ENCODE measurements at regions not wholly inside any gene's neighbourhood (a gene's known extent, or its start where the extent isn't known, plus 50 kb on each side); places are given as distances from the start of the nearest gene placed in this dataset.

DNA sequence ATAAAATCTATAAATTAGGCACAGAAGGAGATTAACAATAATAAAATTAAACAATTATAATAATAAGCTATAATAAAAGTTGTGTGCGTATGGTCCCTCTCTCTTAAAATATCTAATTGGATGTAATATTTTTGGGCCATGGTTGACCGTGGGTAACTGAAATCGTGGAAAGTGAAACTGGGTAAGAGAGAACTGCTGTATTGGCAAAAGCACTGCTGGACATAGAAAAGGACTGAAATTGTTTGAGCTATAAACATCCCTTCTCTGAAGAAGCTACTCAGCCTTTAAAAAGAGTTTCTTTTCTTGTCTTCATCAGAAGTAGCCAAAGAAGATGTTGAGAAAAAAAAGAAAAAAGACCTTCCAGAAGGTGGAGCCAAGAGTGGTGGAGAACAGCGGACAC lies 379.4 kb downstream of the ZNF521 start:
- no peak for DNase-seq (ENCODE audit: low read depth in 4 of 4, low spot score in 3 of 4)

DNA sequence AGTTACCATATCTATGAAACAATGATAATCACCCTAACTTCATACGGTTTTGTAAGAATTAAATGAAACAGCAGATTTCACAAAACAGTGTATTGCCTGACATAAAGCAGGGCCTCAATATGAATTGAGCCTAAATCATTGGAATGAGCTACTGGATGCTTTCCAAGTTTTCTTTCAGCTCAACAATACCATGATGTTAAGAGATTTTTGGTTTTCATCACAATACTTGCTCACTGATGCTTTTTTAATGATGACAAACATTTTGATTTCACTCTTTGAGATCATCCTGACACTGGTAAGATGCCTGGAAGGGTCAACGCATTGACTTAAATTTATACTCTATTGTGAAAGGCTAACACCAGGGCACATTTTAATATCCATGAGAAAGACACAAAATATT lies 377.5 kb downstream of the ZNF521 start:
- DNase-seq (ENCODE audit: low read depth in 4 of 4, low spot score in 3 of 4): no peak

DNA sequence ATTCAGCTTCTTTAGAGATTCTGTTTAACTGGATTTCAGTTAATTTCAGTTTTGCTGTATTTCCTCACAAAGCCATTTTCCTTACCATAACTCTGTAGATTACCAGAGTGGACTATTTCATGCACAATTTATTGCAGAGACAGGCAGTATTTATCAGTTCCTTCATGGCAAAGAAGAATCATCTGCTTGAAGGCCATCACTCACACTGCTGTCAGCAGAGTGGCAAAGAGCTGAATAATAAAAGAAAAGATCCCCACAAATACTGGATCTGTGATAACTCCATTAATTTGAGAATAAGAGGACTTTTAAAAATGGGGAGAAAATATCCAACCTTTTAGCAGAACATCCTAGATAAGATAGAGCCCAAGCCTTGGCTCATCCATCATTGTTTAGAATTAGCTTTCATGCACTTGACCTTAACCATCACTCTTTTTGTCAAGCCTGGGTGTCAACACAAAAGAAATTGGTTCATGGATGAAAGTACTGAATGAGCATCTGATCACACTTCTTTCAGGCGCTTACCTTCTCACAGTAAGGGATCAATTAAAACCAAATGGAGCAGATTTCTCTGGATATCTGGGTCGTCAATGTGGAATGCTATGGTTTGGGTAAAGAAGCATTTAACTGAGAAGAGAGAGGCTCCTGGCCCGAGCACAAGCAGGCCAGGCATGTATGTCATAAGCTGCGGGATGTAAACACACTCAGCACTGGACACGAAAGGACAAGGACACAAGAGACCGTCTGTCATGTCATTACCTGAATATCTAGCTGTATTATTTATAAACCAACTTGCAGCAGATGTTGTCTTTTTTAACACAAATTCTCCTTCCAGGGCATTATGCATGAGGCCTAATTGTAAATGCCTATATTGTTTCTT lies 376.2 kb downstream of the ZNF521 start:
- DNase-seq (ENCODE audit: low read depth in 4 of 4, low spot score in 3 of 4): no peak

DNA sequence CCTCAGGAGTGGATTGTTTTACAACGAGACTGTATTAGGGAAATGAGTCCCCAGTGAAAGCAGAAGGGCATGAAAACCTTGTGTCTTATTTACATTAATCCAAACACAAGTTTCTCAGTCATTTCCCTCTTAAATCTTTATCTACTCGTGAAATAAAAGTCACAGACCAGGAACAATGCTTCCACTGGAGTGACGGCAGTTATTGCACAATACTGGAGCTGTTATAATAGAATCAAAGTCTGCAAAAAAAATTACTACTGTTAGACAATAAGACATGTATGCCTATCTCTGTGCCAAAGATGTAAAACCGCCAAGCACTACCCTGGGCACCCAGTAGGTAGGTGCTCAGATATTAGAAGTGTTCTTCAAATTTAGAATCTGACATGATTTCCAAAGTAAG lies 375.5 kb downstream of the ZNF521 start:
- no peak for DNase-seq (ENCODE audit: low read depth in 4 of 4, low spot score in 3 of 4)

DNA sequence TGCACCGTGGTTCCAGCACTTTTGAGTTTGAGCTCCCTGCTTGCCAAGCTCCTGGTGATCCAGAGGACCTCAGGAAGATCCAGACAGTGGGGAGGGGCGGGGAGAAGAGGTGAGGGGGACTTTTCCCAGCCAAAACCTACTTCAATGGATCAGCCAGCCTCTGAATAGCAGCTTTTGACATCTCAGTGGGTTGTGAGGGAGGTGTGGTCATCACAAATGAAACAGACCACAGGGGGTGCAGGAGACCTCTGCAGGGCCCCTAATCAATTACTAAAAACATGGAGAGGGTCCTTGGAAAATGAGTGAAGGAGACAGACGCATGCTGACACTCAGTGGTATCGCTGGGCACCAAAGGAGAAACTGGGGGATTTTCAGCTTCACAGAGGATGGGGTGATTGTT lies 372.7 kb downstream of the ZNF521 start:
- DNase-seq (ENCODE audit: low read depth in 4 of 4, low spot score in 3 of 4): no peak

DNA sequence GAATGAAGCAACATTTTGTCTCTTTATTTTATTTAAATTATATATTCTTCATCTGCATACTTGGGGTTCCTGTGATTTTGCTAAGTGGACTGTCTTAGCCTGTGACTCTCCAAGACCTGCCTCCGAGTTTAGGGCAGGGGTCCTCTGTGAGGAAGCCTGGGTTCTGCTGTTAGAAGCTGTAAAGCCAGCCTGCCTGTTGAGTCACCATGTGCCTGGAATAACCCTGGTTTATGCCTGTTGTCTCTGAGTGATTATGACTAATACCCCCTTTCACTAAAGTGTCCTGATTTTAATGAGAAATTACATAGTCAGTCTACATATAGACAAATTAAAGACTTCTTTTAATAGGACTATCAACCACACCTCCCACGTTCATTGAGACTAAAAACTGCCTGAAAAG lies 369.1 kb downstream of the ZNF521 start:
- no peak for DNase-seq (ENCODE audit: low read depth in 4 of 4, low spot score in 3 of 4)

DNA sequence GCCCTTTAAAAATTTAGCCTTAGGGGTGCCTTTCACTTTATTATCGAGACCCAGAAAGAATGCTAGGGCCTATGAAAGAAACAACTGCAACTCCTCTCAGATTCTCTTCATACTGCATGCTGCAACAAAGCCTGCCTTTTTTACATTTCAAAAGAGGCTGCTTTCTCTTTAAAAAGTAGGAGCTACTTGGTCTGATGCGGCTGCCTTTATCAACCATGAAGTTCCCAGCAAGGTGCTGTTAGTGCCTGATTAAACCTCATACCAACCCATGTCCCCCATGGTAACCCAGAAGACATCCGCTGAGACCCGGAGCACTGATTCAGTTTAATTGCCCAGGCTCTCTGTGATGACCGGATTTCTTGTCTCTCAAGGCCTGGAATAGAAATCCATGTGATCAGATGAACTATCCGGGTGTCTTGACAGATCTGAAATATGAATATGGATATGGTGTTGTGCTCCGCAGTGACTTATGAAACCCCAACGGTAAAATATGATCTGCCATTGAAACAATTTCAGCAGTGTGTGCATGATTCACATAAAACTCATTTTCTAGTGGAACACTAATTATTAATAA lies 368.3 kb downstream of the ZNF521 start:
- no peak for DNase-seq (ENCODE audit: low read depth in 4 of 4, low spot score in 3 of 4)

DNA sequence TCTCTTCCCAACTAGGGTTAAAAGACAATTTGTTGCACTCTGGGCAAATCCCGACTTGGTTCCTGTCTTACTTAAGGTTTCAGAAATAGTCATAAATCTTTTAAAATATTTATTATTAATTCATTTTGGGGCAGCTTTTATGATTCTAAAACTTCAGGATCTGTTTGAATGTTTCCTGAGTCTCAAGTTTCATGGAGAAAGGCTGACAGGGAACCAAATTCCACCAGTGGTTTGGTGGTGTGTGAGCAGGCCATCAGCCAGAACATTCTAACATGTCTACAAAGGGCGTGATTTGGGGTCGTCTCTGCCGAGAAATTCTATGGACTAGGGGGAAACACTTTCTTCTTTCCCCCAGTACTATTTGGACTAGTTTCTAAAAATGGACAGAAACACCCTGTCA lies 366.4 kb downstream of the ZNF521 start:
- no peak for DNase-seq (ENCODE audit: low read depth in 4 of 4, low spot score in 3 of 4)

DNA sequence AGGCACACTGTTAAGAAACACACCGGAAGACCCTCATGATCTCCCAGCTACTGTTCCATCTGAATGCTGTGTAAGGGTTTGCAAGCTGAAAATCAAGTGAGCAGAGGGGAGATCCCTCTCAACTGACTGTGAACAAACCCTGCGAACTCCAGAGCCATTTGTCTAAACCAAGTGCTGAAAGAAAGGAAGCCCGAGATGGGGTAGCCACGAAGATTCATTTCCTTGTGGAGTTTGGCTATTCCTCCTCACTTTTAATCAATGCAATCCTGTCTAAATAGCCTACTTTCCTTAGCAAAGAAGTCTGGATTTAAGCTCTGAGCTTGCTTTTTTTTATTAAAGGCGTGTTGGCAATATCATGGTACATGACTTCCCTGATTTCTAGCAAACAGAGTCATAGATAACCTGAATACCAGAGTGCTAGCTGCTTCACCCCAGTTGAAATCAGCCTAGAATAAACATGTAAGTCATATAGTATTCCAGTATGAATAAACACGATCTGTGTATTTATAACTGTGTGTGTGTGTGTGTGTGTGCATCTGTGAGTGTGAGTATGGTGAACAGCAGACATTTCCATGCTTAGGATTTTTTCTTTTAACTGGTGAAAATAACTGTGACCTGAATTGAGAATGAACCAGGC lies 365.2 kb downstream of the ZNF521 start:
- DNase-seq (ENCODE audit: low read depth in 4 of 4, low spot score in 3 of 4): no peak

DNA sequence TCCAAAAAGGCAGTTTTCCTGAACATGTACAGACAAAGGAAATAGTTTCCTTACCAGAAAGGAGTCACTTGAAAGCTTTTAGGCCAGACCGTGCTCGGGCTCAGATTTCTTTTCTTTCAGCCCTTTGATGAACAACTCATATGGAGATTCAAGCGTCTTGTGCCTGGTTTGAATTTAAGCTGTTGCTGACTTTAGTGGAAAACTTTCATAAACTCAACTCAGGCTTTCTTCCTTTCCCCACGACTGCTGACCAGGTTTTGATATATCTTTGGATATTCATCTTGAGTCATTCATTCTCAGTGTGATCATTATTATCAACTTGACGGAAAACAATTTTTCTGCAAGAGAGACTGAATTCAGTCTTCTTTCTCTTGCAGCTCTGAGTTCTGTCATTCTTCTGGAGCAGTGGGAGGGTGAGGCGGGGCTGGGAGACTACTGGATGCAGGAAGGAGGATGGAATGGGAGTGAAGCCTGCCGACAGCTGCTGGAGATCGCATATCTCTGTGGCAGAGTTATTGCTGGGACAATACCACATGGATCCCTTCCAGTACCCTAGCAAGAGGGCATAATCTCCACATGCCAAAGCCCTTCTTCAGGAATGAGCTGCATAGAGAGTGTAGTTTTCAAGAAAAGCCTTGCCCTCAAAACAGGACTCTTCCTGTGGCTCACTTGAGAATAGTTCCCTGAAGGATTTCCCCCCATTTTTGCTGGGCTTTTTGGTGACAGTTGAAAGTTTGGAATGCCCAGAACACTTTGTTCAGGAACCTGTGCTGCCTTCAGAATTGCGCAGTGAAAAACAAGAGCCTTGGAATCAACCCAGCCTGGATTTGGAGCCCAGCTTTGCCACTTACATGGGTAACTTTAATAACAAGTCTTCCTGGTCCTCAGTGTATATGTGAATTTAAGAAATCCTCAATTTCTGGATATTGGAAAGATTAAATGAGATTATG lies 364.4 kb downstream of the ZNF521 start:
- peak in 3 of 4 donors; percentile 31 to 49 (median 35) for DNase-seq (ENCODE audit: low read depth in 4 of 4, low spot score in 3 of 4)

DNA sequence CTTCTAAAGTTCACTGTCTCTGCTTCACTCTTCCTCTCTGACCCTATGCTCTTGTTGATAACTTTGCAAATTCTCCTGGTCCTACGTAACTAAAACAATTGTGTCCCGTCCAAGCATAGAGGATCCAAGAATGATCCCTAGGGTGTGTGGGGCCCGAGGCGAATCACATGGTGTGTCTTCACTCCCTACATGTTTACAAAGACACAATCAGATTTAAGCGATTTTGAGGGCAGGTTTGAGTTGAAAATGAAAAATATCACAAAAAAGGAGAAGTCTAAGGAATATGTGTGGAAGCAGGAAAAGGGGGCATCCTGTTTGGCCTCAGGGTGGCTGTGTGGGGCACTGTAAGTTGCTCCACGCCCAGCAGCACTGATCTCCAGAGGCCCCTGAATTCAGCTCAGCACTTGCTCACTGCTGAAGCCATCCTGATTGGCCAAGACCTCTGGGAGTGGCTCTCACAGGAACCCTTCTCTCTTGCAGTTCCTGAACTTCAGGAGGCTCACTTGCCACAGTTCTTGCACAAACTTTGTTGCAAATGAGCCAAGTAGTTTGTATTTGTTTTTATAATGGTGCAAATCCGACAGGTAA lies 363.6 kb downstream of the ZNF521 start:
- DNase-seq (ENCODE audit: low read depth in 4 of 4, low spot score in 3 of 4): no peak

DNA sequence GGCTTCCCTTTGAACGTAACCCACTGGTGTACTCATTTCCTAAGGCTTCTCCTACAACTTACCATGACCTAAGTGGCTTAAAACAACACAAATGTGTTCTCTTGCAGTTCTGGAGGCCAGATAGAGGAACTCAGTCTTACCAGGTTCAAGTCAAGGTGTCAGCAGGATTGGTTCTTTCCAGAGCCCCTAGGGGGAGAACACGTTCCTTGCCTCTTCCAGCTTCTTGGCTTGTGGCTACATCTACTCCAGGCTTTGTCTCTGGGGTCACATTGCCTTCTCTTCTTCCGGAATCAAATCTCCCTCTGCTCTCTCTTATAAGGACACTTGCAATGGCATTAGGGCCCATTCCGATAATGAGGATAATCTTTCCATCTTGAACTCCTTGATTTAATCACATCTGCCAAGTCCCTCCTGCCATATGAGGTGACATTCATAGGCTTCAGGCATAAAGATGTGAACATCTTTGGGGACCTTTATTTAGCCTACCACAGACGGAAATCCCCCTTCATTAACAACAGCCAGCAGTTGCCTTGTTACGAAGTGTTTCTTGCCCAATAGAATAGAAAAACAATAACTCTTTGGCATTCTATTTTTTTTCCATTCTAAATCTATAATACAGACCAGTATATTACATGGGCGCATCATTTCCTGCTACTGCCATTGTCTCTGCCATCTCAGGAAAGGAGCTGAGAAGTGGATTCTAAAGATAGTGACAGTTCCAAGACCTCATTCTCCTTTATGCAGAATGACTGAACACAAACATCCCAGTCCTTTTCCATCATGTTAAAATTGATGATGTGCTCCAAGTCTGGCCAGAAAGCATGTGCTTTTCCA lies 362.0 kb downstream of the ZNF521 start:
- no peak for DNase-seq (ENCODE audit: low read depth in 4 of 4, low spot score in 3 of 4)

DNA sequence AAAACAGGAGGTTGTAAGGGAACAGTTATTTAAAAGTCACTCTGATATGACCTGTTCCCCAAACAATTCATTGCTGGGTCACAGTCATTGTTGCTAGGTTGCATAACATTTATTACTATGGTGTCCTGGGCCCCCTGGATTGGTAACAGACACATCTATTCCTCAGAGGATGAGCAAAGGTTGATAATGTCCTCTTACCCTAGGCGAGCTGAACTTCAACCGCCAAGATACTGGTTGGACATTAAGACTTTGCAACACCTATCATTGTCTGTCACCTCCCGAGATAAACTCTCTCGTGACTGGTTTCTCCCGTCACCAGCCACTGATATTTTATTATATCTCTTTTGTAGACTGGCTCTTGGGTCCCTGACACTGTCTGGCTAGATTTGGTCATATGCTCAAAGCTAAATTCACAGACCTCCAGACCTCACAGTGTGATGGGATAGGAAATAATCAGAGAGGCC lies 361.3 kb downstream of the ZNF521 start:
- DNase-seq (ENCODE audit: low read depth in 4 of 4, low spot score in 3 of 4): no peak

DNA sequence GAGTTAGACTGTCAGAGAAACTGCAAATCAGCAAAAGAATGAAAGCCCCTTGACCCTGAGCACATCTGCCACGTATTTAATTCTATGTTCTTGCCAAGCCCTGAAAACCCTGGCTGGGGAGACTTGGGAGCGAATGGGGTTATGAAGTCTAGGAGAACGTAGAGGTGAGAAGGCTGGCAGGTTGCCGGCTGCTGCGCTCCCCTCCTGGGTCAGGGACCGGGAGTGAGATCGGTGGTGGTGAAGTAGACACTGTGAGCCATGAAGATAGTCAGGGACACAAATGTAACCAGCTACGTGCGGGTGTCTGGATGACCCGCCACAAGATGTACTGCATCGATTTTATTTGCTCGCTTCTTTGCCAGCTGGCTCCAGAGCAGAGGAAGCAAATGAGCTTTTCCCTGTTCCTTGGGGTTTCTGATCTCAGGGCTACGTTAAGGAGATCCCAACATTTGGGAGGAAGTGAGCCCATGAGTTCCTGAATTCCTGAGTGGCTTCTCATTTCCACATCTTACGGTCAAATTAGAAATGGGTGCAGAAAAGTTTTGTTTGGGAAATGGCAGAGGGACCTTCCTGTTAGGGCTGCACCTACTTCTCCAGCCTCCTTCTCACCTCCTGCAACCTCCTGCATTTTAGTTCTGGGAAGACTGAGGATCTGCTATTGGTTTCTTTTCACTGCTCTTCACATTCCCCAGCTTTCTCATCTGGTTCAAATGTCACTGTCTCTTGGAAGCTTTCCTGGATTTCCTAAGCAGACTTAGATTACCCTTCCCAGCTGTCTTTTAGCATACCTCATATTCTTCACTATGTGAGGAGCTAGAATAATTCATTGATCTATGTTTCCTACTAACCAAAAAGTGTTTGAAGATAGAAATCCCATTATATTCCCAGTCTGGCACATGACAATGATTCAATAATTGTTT lies 360.6 kb downstream of the ZNF521 start:
- no peak for DNase-seq (ENCODE audit: low read depth in 4 of 4, low spot score in 3 of 4)

DNA sequence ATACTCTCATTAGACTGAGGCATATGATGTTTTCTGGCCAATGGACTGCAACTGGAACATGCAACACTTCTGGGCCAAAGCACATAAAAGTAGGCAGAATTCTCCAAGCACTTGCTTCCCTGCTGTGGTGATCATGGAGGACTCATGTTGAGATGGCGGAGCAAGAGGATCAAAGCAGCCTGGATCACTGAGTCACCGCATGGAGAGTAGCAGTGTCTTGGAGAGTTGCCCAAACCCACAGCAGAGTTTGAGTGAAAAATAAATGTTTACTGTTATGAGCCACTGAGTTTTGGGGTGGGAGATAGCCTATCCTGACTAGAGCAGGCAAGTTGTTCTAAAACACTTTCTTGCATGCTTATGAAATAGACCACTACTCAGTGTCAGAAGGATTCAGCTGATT lies 359.5 kb downstream of the ZNF521 start:
- no peak for DNase-seq (ENCODE audit: low read depth in 4 of 4, low spot score in 3 of 4)

DNA sequence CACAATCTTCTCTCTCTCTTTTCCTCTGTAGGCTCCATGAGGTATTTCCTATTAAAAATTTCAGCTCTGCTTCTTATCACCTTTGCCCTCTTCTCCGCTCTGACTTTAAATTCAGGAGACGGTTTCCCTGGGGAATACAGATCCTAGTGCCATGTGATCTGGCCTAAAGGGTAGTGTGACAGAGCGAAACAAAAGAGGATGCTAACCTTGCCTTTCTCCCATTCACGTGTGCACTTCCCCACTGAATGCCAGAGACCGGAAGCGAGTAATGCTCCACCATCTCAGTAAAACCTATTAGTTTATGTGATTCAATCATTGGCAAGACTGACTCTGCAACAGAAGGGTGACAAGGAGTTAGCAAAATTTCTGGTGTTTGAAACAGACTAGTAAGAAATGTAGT lies 358.3 kb downstream of the ZNF521 start:
- no peak for DNase-seq (ENCODE audit: low read depth in 4 of 4, low spot score in 3 of 4)

DNA sequence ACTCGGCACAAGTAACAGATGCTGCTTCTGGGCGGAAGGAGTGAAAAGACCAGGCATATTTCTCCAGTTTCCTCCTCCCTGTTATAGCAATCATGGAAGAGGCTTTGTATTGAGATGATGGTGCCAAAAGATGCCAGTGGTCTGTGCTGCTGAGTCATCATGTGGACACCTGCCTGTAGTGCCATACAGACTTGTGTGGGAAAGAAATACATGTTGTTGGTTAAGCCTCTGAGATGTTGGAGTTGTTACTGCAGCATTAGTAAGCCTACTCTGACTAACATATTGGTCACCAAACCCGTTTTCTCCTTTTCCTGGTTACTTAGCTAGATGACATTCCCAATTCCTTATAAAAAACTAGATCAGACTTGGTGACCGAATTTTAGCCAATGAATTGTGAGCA lies 356.9 kb downstream of the ZNF521 start:
- no peak for DNase-seq (ENCODE audit: low read depth in 4 of 4, low spot score in 3 of 4)

DNA sequence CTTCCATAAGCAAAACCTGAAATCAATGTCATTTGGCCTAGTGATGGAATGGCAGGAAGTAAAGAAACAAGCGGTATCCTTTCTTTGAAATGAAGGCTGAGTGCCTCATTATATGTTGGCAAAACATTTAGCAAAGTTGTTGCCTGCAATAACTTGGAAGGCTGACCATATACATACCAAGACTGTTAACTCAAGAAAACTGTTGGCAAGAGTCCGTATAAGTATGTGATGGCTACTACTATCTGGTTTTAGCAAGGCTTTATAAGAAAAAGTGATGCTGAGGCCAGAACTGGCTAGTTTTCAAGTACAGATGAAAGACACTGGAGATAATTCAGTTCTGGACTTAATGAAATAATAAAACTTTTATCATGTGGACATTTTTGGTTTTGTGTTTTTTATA lies 356.2 kb downstream of the ZNF521 start:
- DNase-seq (ENCODE audit: low read depth in 4 of 4, low spot score in 3 of 4): no peak
